DND-41 (cell line): ENCODE measurements at regions not wholly inside any gene's neighbourhood (a gene's known extent, or its start where the extent isn't known, plus 50 kb on each side); places are given as distances from the start of the nearest gene placed in this dataset.

Experiments used
- ATAC-seq: fragments of 200-7000 bp; cut with Tn5 transposase; 3 replicates; pipeline ENCODE4 v1.9.1; 2021; ENCODE audit warnings: low read depth; ENCODE audit not compliant: insufficient read depth
- DNase-seq: peaks from one replicate; pipeline ENCODE4 v3.0.0-alpha.2; 2020
- H2AFZ ChIP-seq: 2 replicates; pipeline ENCODE4 v1.6.0; 2012; ENCODE audit warnings: low read depth, low read length
- H3K27ac ChIP-seq: 2 replicates; pipeline ENCODE4 v1.5.1; 2012; ENCODE audit warnings: low read length, inconsistent platforms
- H3K27me3 ChIP-seq: fragments of 200-600 bp; sonication (generic); 2 replicates; pipeline ENCODE4 v1.6.0; 2012; ENCODE audit warnings: low read length, mild to moderate bottlenecking, inconsistent platforms; ENCODE audit not compliant: insufficient read depth, poor library complexity
- H3K36me3 ChIP-seq: 2 replicates; pipeline ENCODE4 v1.5.1; 2012; ENCODE audit warnings: low read length, inconsistent platforms; ENCODE audit not compliant: insufficient read depth
- H3K4me1 ChIP-seq: 2 replicates; pipeline ENCODE4 v1.5.1; 2012; ENCODE audit warnings: mild to moderate bottlenecking, low read length; ENCODE audit not compliant: insufficient read depth
- H3K4me2 ChIP-seq: 2 replicates; pipeline ENCODE4 v1.6.0; 2012; ENCODE audit warnings: mild to moderate bottlenecking, moderate library complexity, low read length, inconsistent platforms; ENCODE audit not compliant: insufficient read depth
- H3K4me3 ChIP-seq, 2 experiments: fragments of 200-600 bp in 1 of 2; shearing (Covaris generic) in 1 of 2; 2 replicates each; pipeline ENCODE4 v1.5.1; 2012 to 2016; ENCODE audit warnings: inconsistent platforms in 2 of 2, low read length in 2 of 2, mild to moderate bottlenecking in 2 of 2, low read depth in 1 of 2, moderate library complexity in 1 of 2
- H3K79me2 ChIP-seq: 2 replicates; pipeline ENCODE4 v1.6.0; 2012; ENCODE audit warnings: low read length, inconsistent platforms; ENCODE audit not compliant: insufficient read depth
- H3K9ac ChIP-seq: 2 replicates; pipeline ENCODE4 v1.6.0; 2012; ENCODE audit warnings: low read depth, mild to moderate bottlenecking, inconsistent platforms, low read length, moderate library complexity
- H3K9me3 ChIP-seq: 2 replicates; pipeline ENCODE4 v1.5.1; 2012; ENCODE audit warnings: low read length, moderate library complexity, mild to moderate bottlenecking, inconsistent platforms; ENCODE audit not compliant: insufficient read depth, severe bottlenecking
- H4K20me1 ChIP-seq: 2 replicates; pipeline ENCODE4 v1.6.0; 2012; ENCODE audit warnings: low read length; ENCODE audit not compliant: insufficient read depth
- EZH2 ChIP-seq: IDR thresholded peaks from 3 replicates; pipeline ENCODE4 v1.6.1; 2012; ENCODE audit warnings: borderline replicate concordance, low read depth, mild to moderate bottlenecking, moderate library complexity, low read length, inconsistent platforms; ENCODE audit not compliant: severe bottlenecking
- TF ChIP-seq, protein P1 (sequence below): IDR thresholded peaks from 2 replicates; pipeline ENCODE4 v1.5.1; 2012; ENCODE audit warnings: borderline replicate concordance, low read length, moderate library complexity, mild to moderate bottlenecking; ENCODE audit not compliant: poor library complexity, severe bottlenecking; ENCODE audit errors: extremely low read depth

DNA sequence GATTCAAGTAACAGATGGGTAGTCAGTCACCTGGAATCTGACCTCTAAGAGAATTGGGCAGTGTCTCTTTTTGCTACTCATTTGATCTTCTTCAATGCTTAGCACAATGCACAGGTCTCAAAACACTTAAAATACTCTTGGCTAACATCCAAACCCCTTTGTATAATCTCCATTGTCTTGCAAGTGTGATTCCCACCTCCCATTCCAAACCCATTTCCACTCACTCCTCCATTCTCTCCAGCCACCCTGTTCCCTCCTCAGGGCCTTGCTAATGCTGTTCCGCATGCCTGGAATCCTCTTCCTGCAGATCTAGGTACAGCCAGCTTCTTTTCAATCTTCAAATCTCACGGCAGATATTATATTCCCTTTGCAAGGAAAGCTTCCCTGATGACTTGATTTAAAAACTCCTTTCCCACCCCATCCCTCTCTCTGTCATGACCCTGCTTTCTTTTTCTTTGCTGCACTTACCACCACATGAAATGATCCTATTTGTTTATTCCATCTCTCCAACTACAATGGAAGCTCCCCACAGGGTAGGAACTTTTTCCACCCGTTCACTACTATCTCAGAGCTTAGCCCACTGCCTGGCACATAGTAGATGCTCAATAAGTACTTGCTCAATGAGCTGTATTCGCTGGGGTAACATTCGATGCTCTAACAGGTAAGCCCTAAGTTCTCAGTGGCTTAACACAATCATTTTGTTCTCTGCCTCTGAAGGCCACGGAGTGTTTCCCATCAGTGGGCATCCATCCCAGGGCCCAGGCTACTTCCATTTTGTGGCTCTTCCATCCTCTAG lies 121.7 kb downstream of the MN1 start:
- no peak overlapping the region for H3K4me3 ChIP-seq
- H3K27me3 ChIP-seq = peaks cover 6% of the 10 kb centered on the region
- ATAC-seq = no peak
- no peaks in the 10 kb centered on the region for H3K9me3 ChIP-seq
- no peaks in the 10 kb centered on the region for H3K4me1 ChIP-seq
- TF ChIP-seq EZH2 = no peak
- TF ChIP-seq, protein P1, sequence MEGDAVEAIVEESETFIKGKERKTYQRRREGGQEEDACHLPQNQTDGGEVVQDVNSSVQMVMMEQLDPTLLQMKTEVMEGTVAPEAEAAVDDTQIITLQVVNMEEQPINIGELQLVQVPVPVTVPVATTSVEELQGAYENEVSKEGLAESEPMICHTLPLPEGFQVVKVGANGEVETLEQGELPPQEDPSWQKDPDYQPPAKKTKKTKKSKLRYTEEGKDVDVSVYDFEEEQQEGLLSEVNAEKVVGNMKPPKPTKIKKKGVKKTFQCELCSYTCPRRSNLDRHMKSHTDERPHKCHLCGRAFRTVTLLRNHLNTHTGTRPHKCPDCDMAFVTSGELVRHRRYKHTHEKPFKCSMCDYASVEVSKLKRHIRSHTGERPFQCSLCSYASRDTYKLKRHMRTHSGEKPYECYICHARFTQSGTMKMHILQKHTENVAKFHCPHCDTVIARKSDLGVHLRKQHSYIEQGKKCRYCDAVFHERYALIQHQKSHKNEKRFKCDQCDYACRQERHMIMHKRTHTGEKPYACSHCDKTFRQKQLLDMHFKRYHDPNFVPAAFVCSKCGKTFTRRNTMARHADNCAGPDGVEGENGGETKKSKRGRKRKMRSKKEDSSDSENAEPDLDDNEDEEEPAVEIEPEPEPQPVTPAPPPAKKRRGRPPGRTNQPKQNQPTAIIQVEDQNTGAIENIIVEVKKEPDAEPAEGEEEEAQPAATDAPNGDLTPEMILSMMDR = no peak
- no peak overlapping the region for H2AFZ ChIP-seq
- H3K4me2 ChIP-seq = no peak overlapping the region
- no peak overlapping the region for H3K9ac ChIP-seq
- H3K36me3 ChIP-seq = no peaks in the 10 kb centered on the region
- no peaks in the 10 kb centered on the region for H3K79me2 ChIP-seq
- 0 out of 2 replicates have a peak, but pooled peaks cover 2% of the 10 kb centered on the region for H4K20me1 ChIP-seq
- DNase-seq = no peak
- H3K27ac ChIP-seq = no peak overlapping the region

DNA sequence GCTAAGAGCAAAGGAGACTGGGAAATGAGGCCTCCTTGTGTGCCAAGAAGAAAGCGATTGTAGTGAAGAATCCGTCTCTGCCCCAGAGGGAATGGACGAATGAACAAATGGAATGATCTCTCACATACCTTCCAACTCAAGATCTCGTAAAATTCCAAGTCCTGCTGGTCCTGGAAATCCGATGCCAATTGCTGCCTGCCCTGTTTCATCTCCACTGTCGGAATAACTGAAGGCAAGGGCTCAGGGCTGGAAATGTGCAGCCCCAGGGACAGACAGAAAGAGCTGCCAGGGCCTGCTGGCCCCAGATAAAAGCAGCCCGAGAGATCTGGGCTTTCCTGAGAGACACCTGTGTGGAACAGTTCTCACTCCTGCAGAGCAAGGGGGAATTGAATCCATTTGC lies 120.9 kb downstream of the MN1 start:
- no peak overlapping the region for H3K4me3 ChIP-seq
- ATAC-seq = no peak
- no peak overlapping the region for H3K4me2 ChIP-seq
- no peaks in the 10 kb centered on the region for H3K9me3 ChIP-seq
- peaks cover 6% of the 10 kb centered on the region for H3K27me3 ChIP-seq
- TF ChIP-seq EZH2 = no peak
- TF ChIP-seq, protein P1 = no peak
- DNase-seq = no peak
- no peak overlapping the region for H3K27ac ChIP-seq
- no peaks in the 10 kb centered on the region for H3K79me2 ChIP-seq
- no peaks in the 10 kb centered on the region for H3K36me3 ChIP-seq
- H2AFZ ChIP-seq = no peak overlapping the region
- H4K20me1 ChIP-seq = 0 out of 2 replicates have a peak, but pooled peaks cover 2% of the 10 kb centered on the region
- no peak overlapping the region for H3K9ac ChIP-seq
- no peaks in the 10 kb centered on the region for H3K4me1 ChIP-seq

DNA sequence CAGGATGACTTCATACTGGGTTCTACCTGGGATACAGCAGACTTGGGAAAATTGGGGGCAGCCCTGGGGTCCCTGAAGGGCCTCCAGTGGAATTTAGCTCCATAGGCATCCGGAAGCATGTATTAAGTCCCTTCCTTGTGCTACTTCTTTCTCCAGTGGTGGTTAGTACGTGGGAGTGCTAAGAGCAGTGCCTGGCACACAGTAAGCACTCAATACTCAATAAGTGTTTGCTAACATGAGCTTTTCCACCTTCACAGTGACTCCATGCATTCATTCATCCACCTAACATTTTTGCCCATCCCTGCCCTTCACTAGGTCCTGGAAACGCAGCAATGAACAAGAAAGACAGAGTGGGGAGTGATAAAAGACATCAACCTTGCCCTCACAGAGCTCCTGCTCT lies 120.5 kb downstream of the MN1 start:
- Histone ChIP-seq H3K4me3 (no peak overlapping the region), H3K4me1 (no peaks in the 10 kb centered on the region), H3K27ac (no peak overlapping the region), H3K36me3 (no peaks in the 10 kb centered on the region), H3K79me2 (no peaks in the 10 kb centered on the region), H4K20me1 (0 out of 2 replicates have a peak, but pooled peaks cover 2% of the 10 kb centered on the region), H3K9ac (no peak overlapping the region), H3K27me3 (peaks cover 6% of the 10 kb centered on the region), H2AFZ (no peak overlapping the region), H3K4me2 (no peak overlapping the region), H3K9me3 (no peaks in the 10 kb centered on the region)
- DNase-seq = no peak
- no peak for TF ChIP-seq EZH2
- TF ChIP-seq, protein P1 = no peak
- ATAC-seq = no peak
